Transverse colon (tissue), 4 donors: ENCODE measurements at regions not wholly inside any gene's neighbourhood (a gene's known extent, or its start where the extent isn't known, plus 50 kb on each side); places are given as distances from the start of the nearest gene placed in this dataset.

Experiments used
- DNase-seq: peaks from one replicate; pipeline ENCODE4 v3.0.0-alpha.2; 2019
- H3K27ac ChIP-seq, 4 donors: fragments of 200-600 bp; sonication (generic); 2 replicates each; pipeline ENCODE4 v1.5.1; 2016 to 2018; ENCODE audit warnings: inconsistent platforms in 4 of 4
- H3K27me3 ChIP-seq: fragments of 200-600 bp; sonication (generic); 2 replicates; pipeline ENCODE4 v1.5.1; 2017; ENCODE audit warnings: inconsistent platforms
- H3K36me3 ChIP-seq, 4 donors: fragments of 200-600 bp; sonication (generic); 2 replicates each; pipeline ENCODE4 v1.5.1; 2017 to 2019; ENCODE audit warnings: inconsistent platforms in 4 of 4
- H3K4me1 ChIP-seq, 4 donors: fragments of 200-600 bp; sonication (generic); 2 replicates each; pipeline ENCODE4 v1.5.1; 2017 to 2020; ENCODE audit warnings: inconsistent platforms in 4 of 4
- H3K4me3 ChIP-seq, 4 donors: fragments of 200-600 bp; sonication (generic); 1 replicate in 1 of 4; 2 replicates in 3 of 4; pipeline versions ENCODE4 v1.5.1 to v1.6.1; 2017 to 2019; ENCODE audit warnings: inconsistent platforms in 4 of 4
- H3K9me3 ChIP-seq, 2 donors: fragments of 200-600 bp; sonication (generic); 2 replicates each; pipeline ENCODE4 v1.5.1; 2017 to 2019; ENCODE audit warnings: inconsistent platforms in 2 of 2
- EP300 ChIP-seq: sonication (generic); formaldehyde crosslinking; IDR thresholded peaks from one replicate; pipeline ENCODE4 v1.6.1; 2017; ENCODE audit warnings: antibody characterized with exemption, low read depth
- POLR2A ChIP-seq: fragments of 450-650 bp; IDR thresholded peaks from one replicate; pipeline ENCODE4 v1.6.1; 2016; ENCODE audit warnings: antibody characterized with exemption, mild to moderate bottlenecking, moderate library complexity
- POLR2AphosphoS5 ChIP-seq, 3 donors: sonication (generic); formaldehyde crosslinking; IDR thresholded peaks; one replicate each; pipeline ENCODE4 v1.6.1; 2016; ENCODE audit warnings: antibody characterized with exemption in 3 of 3
- WGBS, 2 donors: methylation state at CpG; one replicate each; pipeline ENCODE4 v1.1.5; 2018; ENCODE audit warnings: low coverage in 1 of 2; 5-methylcytosine and 5-hydroxymethylcytosine counted together
- in situ Hi-C, 4 donors: fragments of 200-750 bp; cut with MboI; loops; one replicate each; pipeline versions ENCODE4 v1.15.0 to v1.15.1; 2017; ENCODE audit warnings: low sequenced_read_pairs in 3 of 4, low pct_ligation_motif_present in 1 of 4, low pct_unique_long_range_greater_than_20kb in 1 of 4
- intact Hi-C: fragments of 100-400 bp; cut with DNase I; formaldehyde crosslinking; loops from one replicate; pipeline ENCODE4 v1.15.1; 2023; ENCODE audit warnings: low total_unique reads
- TF ChIP-seq, protein P1 (sequence below), 5 experiments: fragments of 200-600 bp in 3 of 5; fragments of 450-650 bp in 2 of 5; sonication (generic) in 3 of 5; IDR thresholded peaks; 1 replicate in 2 of 5; 2 replicates in 3 of 5; pipeline ENCODE4 v1.5.1; 2016 to 2017; ENCODE audit warnings: antibody characterized with exemption in 5 of 5, inconsistent platforms in 3 of 5, mild to moderate bottlenecking in 2 of 5, moderate library complexity in 1 of 5

GRCh38 chr18:32610176-32610575 is 139.5 kb upstream of the GAREM1 start:
- H3K4me3 ChIP-seq = no peak overlapping the region
- no peaks in the 10 kb centered on the region for H3K36me3 ChIP-seq
- DNase-seq = no peak
- H3K27ac ChIP-seq = no peak overlapping the region
- 0% methylated on average over 1 of the region's 1 CpG; no CpG with 5 or more reads in 1 of the 2 donors for WGBS, 2 donors
- no peaks in the 10 kb centered on the region for H3K4me1 ChIP-seq
- TF ChIP-seq, protein P1, sequence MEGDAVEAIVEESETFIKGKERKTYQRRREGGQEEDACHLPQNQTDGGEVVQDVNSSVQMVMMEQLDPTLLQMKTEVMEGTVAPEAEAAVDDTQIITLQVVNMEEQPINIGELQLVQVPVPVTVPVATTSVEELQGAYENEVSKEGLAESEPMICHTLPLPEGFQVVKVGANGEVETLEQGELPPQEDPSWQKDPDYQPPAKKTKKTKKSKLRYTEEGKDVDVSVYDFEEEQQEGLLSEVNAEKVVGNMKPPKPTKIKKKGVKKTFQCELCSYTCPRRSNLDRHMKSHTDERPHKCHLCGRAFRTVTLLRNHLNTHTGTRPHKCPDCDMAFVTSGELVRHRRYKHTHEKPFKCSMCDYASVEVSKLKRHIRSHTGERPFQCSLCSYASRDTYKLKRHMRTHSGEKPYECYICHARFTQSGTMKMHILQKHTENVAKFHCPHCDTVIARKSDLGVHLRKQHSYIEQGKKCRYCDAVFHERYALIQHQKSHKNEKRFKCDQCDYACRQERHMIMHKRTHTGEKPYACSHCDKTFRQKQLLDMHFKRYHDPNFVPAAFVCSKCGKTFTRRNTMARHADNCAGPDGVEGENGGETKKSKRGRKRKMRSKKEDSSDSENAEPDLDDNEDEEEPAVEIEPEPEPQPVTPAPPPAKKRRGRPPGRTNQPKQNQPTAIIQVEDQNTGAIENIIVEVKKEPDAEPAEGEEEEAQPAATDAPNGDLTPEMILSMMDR (IDR thresholded peaks at IDR 0.05) = no peak
- TF ChIP-seq POLR2AphosphoS5 (IDR thresholded peaks at IDR 0.05) = no peak
- no peak for TF ChIP-seq POLR2A
- no peak for TF ChIP-seq EP300
- H3K9me3 ChIP-seq = no peaks in the 10 kb centered on the region
- intact Hi-C loops (no loop called here), in situ Hi-C loops (no loop called here)
- no peaks in the 10 kb centered on the region for H3K27me3 ChIP-seq

- in situ Hi-C loops = no loop called here
- WGBS, 2 donors = 81 to 90% methylated on average over 2 to 4 of the region's 4 CpGs
- Histone ChIP-seq H3K36me3 (no peaks in the 10 kb centered on the region), H3K27me3 (no peaks in the 10 kb centered on the region), H3K27ac (no peak overlapping the region), H3K4me3 (no peak overlapping the region), H3K9me3 (no peaks in the 10 kb centered on the region), H3K4me1 (no peaks in the 10 kb centered on the region)
- intact Hi-C loops = no loop called here
- TF ChIP-seq EP300 = no peak
- no peak for TF ChIP-seq POLR2A
- no peak for TF ChIP-seq POLR2AphosphoS5 (IDR thresholded peaks at IDR 0.05)
- TF ChIP-seq, protein P1 (IDR thresholded peaks at IDR 0.05) = no peak
- DNase-seq = no peak
Observed at GRCh38 chr18:32607816-32608215, 137.1 kb upstream of the GAREM1 start.

GRCh38 chr18:32598144-32598543 is 127.5 kb upstream of the GAREM1 start:
- Histone ChIP-seq H3K9me3 (no peaks in the 10 kb centered on the region), H3K36me3 (no peaks in the 10 kb centered on the region), H3K27ac (no peak overlapping the region), H3K27me3 (no peaks in the 10 kb centered on the region), H3K4me1 (no peaks in the 10 kb centered on the region), H3K4me3 (no peak overlapping the region)
- no peak for DNase-seq
- intact Hi-C loops = no loop called here
- in situ Hi-C loops = no loop called here
- no peak for TF ChIP-seq EP300
- 79 to 100% methylated on average over 1 to 3 of the region's 3 CpGs for WGBS, 2 donors

- no peaks in the 10 kb centered on the region for H3K27me3 ChIP-seq
- in situ Hi-C loops = no loop called here
- TF ChIP-seq POLR2AphosphoS5 (IDR thresholded peaks at IDR 0.05) = no peak
- TF ChIP-seq, protein P1 (IDR thresholded peaks at IDR 0.05) = no peak
- no peak for TF ChIP-seq EP300
- no peak for TF ChIP-seq POLR2A
- no peaks in the 10 kb centered on the region for H3K9me3 ChIP-seq
- no peak overlapping the region for H3K4me3 ChIP-seq
- H3K36me3 ChIP-seq = no peaks in the 10 kb centered on the region
- DNase-seq = no peak
- no peaks in the 10 kb centered on the region for H3K4me1 ChIP-seq
- WGBS, 2 donors = 45 to 46% methylated on average over 2 of the region's 2 CpGs
- H3K27ac ChIP-seq = no peak overlapping the region
- intact Hi-C loops = no loop called here
Observed at GRCh38 chr18:32596501-32596900, 125.8 kb upstream of the GAREM1 start.

GRCh38 chr18:32595832-32596231 is 125.2 kb upstream of the GAREM1 start:
- in situ Hi-C loops = no loop called here
- Histone ChIP-seq H3K9me3 (no peaks in the 10 kb centered on the region), H3K4me3 (no peak overlapping the region), H3K27me3 (no peaks in the 10 kb centered on the region), H3K27ac (no peak overlapping the region), H3K4me1 (no peaks in the 10 kb centered on the region), H3K36me3 (no peaks in the 10 kb centered on the region)
- DNase-seq = no peak
- WGBS, 2 donors = 49 to 52% methylated on average over 3 of the region's 3 CpGs
- TF ChIP-seq POLR2A (no peak), POLR2AphosphoS5 (IDR thresholded peaks at IDR 0.05) (no peak), EP300 (no peak)
- TF ChIP-seq, protein P1 (IDR thresholded peaks at IDR 0.05) = no peak
- intact Hi-C loops = no loop called here
